Putamen (tissue), 1 donor: ENCODE measurements at regions not wholly inside any gene's neighbourhood (a gene's known extent, or its start where the extent isn't known, plus 50 kb on each side); places are given as distances from the start of the nearest gene placed in this dataset.
"Not testable (repeated sequence)": the region's sequence is repeated elsewhere in the genome, so short reads cannot be mapped to it uniquely, and the experiment has no call there.

ENCODE experiments used
- DNase-seq: peaks from one replicate; pipeline ENCODE4 v3.0.0-alpha.2; 2016; ENCODE audit warnings: low spot score

DNA sequence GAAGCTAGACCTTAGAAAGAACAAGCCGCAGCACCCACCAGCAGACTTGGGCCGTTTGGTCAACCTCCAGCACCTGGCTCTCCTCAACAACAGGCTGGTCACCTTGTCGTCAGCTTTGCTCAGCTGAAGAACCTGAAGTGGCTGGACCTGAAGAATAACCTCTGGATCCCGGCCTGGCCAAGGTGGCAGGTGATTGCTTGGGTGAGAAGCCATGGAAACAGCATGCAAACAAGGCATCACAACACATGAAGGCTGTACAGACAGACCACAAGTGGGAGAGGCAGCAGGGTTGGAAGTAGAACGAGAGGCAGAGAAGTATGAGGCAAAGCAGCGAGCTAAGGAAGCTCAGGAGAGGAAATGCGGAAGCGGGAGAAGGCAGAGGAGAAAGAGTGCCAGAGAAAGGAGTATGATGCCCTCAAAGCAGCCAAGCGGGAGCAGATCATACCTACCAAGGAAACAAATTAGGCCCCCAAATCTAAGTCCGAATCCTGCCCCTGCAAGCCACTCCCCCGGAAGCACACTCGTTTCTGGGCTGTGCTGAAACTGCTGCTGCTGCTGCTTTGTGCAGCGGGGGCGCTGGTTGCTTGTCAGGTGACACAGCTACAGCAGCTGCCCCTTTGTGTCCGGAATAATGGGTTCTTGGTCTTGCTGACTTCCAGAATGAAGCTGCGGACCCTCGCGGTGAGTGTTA is 121.6 kb upstream of the LGSN start:
- DNase-seq: no peak

DNA sequence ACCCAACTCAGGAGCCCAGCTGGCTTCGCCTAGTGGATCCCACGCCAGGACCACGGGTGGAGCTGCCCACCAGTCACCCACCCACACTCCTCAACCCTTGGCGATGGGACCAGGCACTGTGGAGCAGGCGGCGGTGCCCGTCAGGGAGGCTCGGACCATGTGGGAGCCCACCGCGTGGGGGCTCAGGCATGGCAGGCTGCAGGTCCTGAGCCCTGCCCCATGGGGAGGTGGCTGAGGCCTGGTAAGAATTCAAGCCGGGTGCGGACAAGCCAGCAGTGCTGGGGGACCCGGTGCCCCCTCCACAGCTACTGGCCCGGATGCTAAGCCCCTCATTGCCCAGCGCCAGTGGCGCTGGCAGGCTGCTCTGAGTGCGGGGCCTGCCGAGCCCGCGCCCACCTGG is 123.1 kb upstream of the LGSN start:
- DNase-seq: no peak

DNA sequence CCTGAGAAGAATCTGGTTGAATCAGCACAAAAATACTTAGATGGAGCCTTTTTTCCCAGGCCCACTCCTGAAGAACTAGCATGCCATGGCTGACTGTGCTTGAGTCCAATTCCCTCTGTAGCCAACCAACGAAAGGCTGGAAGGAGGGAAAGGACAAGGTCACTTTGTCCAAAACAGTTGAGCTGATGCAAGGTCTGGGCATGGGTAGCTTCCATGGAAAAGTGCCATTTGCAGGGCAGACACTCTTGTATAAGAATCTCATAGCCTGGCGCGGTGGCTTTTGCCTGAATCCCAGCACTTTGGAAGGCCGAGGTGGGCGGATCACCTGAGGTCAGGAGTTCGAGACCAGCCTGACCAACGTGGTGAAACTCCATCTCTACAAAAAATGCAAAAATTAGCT is 125.0 kb upstream of the LGSN start:
- DNase-seq: no peak

DNA sequence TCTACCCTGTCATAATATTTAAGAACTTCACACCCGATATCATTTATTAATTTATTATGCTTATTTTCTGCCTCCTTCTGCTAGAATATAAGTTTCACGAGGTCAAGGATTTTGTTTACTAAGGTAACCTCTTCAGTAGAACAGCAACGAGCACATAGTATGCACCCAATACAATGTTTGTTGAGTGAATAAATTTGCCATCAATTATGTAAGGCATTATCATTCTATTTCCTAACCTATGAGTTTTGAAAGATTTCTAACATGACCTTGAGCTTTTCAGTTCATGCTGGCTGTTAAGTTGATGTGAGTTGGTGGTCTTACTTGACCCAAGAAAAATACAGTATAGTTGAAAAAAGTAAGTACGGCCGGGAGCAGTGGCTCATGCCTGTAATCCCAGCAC is 125.9 kb upstream of the LOC128125822 start:
- DNase-seq: no peak

DNA sequence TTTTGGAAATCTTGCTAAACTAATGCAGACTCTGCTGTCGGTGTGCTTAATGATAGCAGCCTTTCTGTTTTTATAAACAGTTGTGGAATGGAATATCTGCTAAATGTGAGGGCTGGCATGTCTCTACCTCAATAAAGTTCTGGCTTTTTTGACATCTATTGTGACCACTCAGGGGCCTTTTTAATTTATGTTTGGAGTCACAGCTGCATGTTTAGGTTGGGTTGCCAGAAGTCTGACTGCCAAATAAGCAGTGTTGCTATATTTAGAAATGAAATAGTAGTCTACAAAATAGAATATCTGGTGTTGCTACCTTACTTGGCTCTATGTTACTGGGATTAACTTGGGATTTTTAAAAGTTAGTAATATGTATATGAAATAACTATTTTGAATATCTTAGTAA is 125.1 kb upstream of the LOC128125822 start:
- no peak for DNase-seq

DNA sequence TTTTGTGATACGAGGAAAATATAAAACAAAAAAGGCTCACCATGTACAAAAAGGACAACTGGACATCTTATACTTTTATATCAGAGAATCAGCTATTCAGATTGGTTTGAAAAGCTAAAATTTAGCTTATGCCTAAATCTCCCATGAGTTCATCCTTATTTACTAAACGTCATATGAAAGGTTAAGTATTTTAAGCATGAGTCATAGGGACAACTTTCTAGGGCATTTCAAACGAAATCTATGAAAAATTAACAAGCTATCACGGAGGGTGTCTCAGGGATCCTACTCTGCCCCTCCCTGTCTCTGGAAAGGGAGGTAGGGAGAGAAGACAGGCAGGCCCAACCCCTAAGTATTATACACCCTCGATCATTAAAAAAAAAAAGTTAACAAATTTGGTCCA is 124.1 kb upstream of the LOC128125822 start:
- no peak for DNase-seq

DNA sequence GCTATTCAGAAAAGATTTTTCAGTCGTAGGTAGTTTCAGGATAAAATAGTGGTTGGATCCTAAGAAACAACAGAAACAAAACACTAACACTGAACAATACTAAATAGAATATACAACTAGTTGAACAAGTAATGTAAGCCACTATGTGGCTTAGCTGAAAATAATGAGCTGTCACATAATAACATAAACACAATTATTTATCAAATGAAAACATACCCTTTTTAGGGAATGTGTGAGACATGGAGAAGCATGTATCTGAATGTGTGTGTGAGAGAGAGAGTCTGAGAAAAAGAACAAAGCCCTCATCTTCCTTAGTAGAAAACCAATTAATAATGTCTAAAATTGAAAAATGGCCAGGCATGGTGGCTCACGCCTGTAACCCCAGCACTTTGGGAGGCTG is 122.6 kb upstream of the LOC128125822 start:
- no peak for DNase-seq

DNA sequence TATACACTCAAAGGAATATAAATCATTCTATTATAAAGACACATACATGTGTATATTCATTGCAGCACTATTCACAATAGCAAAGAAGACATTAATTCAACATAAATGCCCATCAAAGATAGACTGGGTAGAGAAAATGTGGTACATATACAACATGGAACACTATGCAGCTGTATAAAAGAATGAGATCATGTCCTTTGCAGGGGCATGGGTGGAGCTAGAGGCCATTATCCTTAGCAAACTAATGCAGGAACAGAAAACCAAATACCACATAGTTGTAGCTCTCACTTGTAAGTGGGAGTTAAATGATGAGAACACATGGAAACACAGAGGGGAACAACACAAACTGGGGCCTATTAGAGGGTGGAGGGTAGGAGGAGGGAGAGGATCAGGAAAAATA is 121.0 kb upstream of the LOC128125822 start:
- DNase-seq: no peak

DNA sequence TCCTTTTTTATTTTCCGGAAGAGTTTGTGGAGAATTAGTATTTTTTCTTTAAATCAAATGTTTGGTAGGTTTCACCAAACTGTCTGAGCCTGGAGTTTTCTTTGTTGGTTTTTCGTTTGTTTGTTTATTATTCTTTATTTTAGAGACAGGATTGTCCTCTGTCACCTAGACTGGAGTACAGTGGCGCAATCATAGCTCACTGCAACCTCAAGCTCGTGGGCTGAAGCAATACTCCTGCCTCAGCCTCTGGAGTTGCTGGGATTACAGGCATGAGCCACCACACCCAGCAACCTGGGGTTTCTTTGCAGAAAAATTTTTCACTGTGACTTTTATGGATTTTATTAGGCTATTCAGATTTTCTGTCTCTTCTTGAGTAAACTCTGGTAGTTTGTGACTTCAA is 120.2 kb upstream of the LOC128125822 start:
- DNase-seq: no peak

DNA sequence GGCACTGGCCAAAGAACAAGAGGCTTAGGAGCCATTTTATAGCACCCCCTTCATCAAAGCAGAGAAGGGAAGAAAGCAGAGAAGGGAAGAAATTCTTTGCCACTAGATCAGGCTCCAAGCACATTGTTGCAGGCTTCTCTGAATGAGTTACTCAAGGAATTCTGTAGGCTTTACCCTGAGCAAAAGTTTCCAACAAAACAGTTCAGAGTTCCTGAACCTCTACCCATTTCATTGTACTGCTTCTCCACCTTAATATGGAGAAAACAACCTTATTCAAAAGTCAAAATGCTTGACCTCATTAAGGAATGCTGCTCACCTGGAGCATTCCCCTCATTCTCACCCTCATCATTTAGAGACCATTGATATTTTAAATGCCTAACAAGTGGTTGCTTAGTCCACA is 115.5 kb upstream of the LOC128125822 start:
- DNase-seq: no peak

DNA sequence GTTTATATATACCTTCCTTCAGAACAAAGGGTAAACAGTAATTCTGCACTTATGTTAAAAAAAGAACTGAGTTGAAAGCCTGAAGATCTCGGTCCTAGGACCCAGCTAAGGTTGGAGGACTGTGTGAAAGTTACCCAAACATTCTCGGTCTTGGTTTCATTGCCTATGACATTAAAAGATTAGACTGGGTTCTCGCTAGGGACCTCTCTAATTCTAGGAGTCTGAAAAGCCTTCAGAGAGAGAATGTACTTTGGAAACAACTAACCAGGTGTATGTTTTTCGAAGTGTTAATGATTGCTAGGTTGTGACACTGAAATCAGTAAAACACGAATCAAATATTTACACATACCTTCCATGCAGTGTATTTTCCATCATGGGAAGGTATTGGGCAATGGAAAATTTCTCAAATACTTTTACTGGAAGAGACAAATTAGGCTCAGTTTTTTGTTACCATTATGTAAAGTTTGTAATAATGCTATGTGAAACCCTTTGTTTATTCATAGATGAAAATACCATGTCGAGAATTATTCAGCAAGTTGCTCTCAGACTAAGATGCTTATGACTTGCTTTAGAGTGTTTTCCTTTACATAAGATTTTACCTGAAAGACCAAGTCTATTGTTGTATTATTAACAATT is 113.7 kb upstream of the LOC128125822 start:
- no peak for DNase-seq

DNA sequence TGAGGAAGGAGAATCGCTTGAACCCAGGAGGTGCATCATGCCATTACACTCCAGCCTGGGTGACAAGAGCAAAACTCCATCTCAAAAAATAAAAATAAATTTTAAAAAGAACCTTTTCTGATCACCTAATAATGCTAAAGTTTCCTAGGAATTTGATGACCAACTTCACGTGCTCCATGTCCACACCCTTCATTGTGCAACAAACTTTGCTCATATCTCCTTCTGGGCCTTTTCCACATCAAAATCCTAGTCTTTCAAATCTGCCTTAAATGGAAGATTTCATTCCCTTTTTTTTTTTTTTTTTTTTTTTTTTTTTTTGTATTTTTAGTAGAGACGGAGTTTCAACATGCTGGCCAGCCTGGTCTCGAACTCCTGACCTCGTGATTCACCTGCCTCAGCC is 112.5 kb upstream of the LOC128125822 start:
- no peak for DNase-seq

DNA sequence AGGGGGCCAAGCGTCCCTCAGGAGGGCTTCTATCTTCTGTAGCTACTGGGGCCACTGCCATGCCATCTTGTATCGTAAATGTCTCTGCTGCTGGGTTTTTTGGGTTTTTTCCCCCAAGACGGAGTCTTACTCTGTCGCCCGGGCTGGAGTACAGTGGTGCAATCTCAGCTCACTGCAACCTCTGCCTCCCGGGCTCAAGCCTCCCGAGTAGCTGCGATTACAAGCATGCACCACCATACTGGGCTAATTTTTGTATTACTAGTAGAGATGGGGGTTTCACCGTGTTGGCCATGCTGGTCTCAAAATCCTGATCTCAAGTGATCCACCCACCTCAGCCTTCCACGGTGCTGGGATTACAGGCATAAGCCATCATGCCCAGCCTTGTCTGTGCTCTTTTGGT is 111.3 kb upstream of the LOC128125822 start:
- no peak for DNase-seq

DNA sequence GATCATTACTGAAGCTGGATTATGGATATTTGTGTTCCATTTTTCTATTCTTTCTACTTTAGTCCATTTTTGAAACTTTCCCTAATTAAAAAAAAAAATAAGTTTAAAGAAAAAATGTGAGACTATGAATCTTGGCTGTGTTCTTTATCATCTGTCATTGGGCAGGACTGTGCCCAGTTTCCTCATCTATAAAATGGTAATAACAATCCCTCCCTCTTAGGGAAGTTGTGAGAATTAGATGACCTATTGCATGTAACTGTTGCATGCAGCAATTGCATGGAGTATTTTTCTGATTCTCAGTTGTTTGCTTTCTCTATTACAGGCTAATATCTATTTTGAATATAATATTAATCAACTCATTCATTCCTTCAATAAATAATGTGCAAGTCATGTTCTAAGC is 108.2 kb upstream of the LOC128125822 start:
- no peak for DNase-seq

DNA sequence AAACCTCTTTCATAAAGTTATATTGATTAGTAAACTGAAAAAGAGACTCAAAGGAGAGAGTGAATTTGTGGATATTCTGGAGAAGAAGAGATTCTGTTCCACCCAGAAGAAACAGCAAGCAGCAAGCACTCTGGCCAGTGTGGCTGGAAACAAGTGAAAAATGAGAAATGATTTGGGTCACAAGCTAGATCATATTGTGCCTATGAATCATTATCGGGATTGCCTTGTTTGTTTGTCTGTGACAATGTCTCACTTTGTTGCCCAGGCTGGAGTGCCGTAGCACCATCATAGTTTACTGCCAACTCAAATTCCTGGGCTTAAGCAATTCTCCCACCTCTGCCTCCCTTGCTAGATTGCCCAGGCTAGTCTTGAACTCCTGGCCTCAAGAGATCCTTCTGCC is 106.5 kb upstream of the LOC128125822 start:
- no peak for DNase-seq

DNA sequence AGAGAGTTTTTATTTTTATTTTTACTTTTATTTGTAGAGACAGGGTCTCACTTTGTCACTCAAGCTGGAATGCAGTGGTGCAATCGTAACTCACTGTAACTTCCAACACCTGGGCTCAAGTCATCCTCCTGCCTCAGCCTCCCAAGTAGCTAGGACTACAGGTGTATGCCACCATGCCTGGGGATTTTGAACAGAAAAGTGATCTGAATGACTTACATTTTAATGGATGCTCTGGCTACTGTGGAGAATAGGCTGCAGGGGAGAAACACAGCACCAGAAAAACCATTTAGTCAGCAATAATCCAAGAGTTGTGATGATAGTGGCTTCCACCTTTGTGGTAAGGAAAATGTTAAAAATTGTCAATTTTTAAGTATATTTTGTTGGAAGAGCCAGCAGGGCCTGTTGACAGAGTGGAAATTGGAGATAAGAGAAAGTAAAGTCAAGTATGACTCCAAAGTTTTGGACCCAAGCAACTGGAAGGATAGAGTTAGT is 106.0 kb upstream of the LOC128125822 start:
- no peak for DNase-seq

DNA sequence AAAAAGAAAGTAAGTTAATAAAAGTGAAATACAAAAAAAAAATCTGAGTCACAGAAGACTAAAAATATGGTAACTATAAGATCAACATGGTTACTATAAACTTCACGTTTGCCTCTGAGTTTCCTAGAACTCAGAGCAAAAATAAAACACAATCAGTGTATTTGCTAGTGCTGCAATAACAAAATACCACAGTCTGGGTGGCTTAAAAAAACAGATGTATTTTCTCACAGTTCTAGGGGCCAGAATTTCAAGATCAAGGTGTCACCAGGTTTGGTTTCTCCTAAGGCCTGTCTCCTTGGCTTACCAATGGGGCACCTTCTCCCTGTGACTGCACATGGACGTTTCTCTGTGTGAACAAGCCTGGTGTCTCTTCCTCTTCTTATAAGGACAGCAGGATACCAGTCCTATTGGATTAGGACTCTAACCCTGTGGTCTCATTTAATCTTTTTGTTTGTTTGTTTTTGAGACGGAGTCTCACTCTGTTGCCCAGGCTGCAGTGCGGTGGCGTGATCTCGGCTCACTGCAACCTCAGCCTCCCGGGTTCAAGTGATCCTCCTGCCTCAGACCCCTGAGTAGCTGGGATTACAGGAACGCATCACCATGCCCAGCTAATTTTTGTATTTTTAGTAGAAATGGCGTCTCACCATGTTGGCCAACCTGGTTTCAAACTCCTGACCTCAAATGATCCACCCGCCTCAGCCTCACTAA is 104.9 kb upstream of the LOC128125822 start:
- DNase-seq: no peak

DNA sequence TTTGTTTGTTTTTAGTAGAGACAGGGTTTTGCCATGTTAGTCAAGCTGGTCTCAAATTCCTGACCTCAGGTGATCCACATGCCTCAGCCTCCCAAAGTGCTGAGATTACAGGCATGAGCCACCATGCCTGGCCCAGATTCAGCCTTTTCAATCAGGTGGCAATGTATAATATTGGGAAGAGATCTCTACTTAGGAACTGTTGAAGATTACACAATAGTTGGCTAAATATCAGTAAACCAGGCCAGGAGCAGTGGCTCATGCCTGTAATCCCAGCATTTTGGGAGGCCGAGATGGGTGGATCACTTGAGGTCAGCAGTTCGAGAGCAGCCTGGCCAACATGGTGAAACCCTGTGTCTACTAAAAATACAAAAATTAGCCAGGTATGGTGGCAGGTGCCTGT is 101.1 kb upstream of the LOC128125822 start:
- DNase-seq: not testable (repeated sequence)

DNA sequence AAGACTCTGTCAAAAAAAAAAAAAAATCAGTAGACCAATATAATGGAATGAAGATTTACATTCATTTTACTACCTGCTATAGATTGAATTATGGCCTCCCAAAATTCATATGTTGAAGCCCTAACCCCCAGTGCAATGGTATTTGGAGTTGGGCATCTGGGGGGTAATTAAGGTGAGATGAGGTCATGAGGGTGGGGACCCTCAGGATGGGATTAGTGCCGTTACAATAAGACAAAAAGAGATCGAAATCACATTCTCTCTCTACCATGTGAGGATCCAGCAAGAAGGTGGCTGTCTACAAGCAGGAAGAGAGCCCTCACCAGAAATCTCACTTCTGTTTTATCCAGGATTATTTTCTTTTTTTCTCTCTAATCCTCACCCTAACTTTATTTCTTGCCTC is 100.6 kb upstream of the LOC128125822 start:
- no peak for DNase-seq

DNA sequence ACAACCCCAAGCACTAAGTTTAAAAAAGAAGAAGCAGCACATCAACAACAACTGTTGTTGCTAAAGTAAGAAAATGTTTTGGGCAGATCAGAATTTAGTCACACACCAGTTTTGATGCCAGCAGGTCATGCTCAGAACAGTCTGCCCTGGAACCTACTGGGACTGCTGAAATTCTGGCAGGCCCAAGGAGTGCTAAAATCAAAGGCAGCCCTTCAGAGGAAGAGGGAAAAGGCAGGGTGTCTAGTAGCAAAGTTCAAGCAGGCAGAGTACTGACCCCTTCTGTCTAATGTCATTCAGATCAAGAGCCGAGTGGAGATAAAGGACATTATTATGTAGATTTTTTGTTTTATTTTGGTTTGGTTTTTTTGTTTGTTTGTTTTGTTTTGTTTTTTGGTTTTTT is 96.6 kb upstream of the LOC128125822 start:
- DNase-seq: no peak

DNA sequence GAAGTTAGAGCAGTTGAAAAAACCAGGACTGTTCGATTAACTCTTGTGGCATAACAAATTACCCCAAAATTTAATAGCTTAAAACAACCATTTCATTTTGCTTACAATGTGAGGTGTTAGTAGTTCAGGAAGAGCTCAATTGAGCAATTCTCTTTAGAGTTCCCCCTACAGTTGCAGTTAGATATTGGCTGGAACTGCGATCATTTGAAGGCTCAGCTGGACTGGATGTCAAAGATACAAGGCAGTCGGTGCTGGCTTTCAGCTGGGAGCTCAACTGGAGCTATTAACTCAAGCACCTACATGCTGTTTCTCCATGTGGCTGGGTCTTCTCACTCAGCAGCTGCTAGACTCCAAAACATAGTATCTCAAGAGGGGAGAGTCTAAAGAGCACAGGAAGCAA is 96.0 kb upstream of the LOC128125822 start:
- no peak for DNase-seq

DNA sequence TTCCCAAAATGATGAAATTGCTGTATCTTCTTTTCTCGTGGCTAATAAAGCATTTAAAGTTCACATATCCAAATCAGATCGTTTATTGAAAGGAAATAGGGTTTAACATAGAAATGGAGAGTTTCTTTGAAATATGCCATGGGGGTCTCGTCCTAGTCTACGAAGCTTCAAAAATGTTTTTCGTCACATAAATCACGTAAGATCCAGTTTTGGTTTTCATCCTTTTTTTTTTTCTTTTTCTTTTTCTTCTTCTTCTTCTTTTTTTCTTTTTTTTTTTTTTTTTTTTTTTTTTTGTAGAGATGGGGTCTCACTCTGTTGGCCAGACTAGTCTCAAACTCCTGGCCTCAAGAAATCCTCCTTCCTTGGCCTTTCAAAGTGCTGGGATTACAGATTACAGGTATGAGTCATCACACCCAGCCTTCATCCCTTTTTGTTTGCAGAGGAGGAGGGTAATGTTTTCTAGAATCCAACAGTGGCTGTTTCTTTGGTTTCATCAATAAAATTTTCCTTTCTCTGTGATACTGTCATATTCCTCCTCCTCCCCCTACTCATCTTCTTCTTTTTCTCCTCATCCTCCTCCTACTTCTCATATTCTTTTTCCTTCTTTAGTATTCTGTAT is 94.7 kb upstream of the LOC128125822 start:
- no peak for DNase-seq

DNA sequence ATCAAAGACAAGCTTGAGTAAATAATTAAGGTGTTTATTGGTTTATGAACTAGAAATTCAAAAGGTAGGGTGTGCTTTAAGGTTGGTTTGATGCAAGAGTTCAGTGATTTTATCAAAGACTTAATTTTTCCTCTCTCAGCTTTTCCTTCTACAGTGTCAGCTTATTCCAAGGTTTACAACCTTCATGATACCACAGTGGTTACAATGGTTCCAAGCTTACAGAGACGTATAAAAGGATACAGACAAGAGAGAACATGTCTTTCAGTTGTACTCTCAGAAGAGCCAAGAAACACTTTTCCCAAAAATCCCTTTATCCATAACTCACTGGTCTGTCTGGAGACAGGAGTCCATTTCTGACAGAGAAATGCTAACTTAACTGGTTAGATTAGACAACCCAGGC is 93.5 kb upstream of the LOC128125822 start:
- no peak for DNase-seq
